NCI-H2107 treated with DMSO at 0.1 percent for 48 hours (cell line): ENCODE measurements at regions not wholly inside any gene's neighbourhood (a gene's known extent, or its start where the extent isn't known, plus 50 kb on each side); places are given as distances from the start of the nearest gene placed in this dataset.

ENCODE experiments used
- DNase-seq: peaks from one replicate; lab custom pipeline; 2025; ENCODE audit not compliant: unreplicated experiment; lab: John Stamatoyannopoulos, UW

GRCh38 chr14:104523546-104523935 lies 56.0 kb upstream of the C14orf180 start:
- no peak for DNase-seq

- DNase-seq: no peak
Measured at GRCh38 chr14:104524726-104525125, 54.8 kb upstream of the C14orf180 start.

DNA sequence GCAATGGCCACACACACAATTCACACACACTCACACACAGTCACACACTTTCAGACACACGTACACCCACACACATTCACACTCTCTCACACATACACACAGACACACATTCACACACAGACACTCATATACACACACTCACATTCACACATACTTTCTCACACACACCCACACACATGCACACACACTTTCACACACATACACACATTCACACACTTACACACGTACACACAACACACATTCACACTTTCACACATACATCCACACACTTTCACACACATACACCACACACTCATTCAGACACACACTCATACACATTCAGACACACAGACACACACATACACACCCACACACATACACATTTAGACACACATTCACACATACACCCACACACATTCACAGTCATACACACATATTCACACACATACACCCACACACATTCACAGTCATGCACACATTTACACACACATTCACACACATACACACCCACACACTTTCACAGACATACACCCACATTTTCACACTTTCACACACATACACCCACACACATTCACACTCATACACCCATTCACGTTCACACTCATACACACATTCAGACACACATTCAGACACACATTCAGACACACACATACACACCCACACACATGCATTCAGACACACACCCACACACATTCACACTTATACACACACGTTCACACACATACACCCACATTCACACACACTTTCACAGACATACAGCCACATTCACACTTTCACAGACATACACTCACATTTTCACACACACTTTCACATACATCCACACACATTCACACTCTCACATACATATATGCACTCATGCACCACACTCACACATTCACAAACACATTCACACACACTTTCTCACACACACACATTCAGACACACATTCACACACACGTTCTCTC lies 52.6 kb upstream of the C14orf180 start:
- no peak for DNase-seq

GRCh38 chr14:104527857-104528459 lies 51.6 kb upstream of the C14orf180 start:
- no peak for DNase-seq

DNA sequence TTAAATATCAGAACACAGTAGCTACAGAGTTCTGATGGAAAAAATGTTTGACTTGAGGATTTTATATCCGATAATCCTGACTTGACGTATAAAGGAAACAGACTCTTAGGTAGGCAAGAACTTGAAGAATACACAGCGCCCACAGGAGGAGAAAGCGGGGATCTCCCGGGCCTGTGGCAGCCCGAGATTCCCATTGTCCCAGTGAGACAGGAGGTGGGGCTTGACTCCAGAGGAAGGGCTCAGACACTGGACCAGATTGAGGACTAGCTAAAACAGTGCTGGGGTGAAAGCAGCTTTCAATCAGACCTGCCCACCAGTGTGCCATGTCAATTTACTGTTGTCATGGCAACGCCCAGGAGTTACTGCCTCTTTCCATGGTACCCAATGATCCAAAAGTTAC lies 51.1 kb upstream of the C14orf180 start:
- no peak for DNase-seq
